ENCODE measurements at regions not wholly inside any gene's neighbourhood (a gene's known extent, or its start where the extent isn't known, plus 50 kb on each side); places are given as distances from the start of the nearest gene placed in this dataset.

DNA sequence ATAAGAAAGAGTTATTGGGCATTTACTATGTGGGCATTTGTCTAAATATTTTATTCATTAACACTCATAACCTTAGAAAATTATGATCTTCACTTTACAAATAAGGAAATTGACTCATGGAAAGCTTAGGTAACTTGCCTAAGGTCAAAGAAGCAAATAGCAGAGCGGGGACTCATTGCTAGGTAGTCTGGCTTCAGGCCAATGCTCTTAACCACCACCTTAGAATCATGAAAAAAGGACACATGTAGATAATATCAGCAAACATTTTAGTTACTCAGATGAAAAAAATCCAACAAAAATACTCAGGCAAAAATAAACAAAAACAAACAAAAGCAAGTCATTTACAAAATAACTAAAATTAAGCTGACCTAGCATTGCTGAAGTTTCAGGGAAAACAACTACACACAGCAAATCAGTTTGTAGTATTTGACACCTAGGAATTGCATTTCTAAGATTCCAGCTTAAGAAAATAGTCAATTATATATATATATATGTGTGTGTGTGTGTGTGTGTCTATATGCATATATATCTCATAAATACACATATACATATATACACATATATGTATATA is 166.0 kb downstream of the HMHB1 start:
- no peak overlapping the region for H3K9ac ChIP-seq (ENCODE audit: low read length)
- no peaks in the 10 kb centered on the region for H3K27me3 ChIP-seq (ENCODE audit: insufficient read depth, low read depth, low read length)
- no peaks in the 10 kb centered on the region for H3K36me3 ChIP-seq (ENCODE audit: insufficient read depth, low read length)
- no peaks in the 10 kb centered on the region for H3K9me2 ChIP-seq (ENCODE audit: insufficient read depth, low read length)
- no peak for TF ChIP-seq EZH2 (IDR thresholded peaks at IDR 0.05; ENCODE audit: borderline replicate concordance, insufficient read depth, low read length, poor library complexity, severe bottlenecking)
- H3K9me3 ChIP-seq (ENCODE audit: low read length): no peaks in the 10 kb centered on the region
- no peak overlapping the region for H3K4me2 ChIP-seq (ENCODE audit: low read length)
- no peaks in the 10 kb centered on the region for H3F3A ChIP-seq (ENCODE audit: insufficient read depth, low read length, poor library complexity, severe bottlenecking)
- no peak overlapping the region for H3K4me3 ChIP-seq (ENCODE audit: low read length)
- no peak overlapping the region for H3K27ac ChIP-seq (ENCODE audit: low read length)
- H3K79me2 ChIP-seq (replicated peaks; ENCODE audit: insufficient read depth, low read length): no peaks in the 10 kb centered on the region
- H2AFZ ChIP-seq (ENCODE audit: low read depth, low read length): no peak overlapping the region
- no peaks in the 10 kb centered on the region for H4K20me1 ChIP-seq (ENCODE audit: insufficient read depth)

DNA sequence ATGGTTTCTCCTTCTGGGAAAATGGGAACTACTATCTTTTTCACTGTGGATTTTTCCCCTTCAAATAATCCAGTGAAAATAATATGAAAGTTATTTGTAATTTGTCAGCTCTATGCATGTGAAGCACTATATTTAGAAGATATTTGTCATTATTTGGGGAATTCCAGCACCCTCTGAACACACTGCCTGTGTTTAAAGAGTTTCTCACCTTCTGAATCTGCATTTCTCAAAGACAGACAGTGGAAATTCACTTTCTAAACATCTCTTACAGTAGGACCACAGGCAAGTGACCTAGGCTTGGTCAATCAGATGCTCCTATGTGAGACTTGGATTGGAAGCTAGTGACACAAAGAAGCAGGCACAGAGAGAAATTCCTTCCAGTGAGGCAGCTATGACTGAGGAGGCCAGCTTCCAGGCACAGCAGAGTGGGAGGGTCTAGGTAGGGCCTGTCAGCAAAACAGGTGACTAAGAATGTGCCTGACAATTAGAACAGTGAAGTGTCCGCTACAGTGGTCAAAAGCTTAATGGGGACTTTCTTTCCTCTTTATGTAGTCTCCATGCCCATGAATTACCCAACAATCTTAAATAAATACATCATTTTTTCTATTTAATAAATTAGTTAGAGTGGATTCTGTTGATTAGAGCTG is 167.2 kb downstream of the HMHB1 start:
- Histone ChIP-seq H3K4me3 (ENCODE audit: low read length) (no peak overlapping the region), H3K9me2 (ENCODE audit: insufficient read depth, low read length) (no peaks in the 10 kb centered on the region), H3K9me3 (ENCODE audit: low read length) (no peaks in the 10 kb centered on the region), H3K36me3 (ENCODE audit: insufficient read depth, low read length) (no peaks in the 10 kb centered on the region), H3K27me3 (ENCODE audit: insufficient read depth, low read depth, low read length) (no peaks in the 10 kb centered on the region), H4K20me1 (ENCODE audit: insufficient read depth) (no peaks in the 10 kb centered on the region), H3K27ac (ENCODE audit: low read length) (no peak overlapping the region), H3F3A (ENCODE audit: insufficient read depth, low read length, poor library complexity, severe bottlenecking) (no peaks in the 10 kb centered on the region), H3K9ac (ENCODE audit: low read length) (no peak overlapping the region), H3K79me2 (replicated peaks; ENCODE audit: insufficient read depth, low read length) (no peaks in the 10 kb centered on the region), H2AFZ (ENCODE audit: low read depth, low read length) (no peak overlapping the region), H3K4me2 (ENCODE audit: low read length) (no peak overlapping the region)
- no peak for TF ChIP-seq EP300 (conservative IDR thresholded peaks at IDR 0.05; ENCODE audit: poor library complexity, severe bottlenecking)
- TF ChIP-seq MXI1 (conservative IDR thresholded peaks at IDR 0.05; ENCODE audit: poor library complexity, severe bottlenecking): no peak
- no peak for TF ChIP-seq CTCF (IDR thresholded peaks at IDR 0.05; ENCODE audit: poor library complexity, severe bottlenecking)
- TF ChIP-seq REST (IDR thresholded peaks at IDR 0.05; ENCODE audit: borderline replicate concordance): no peak
- no peak for TF ChIP-seq RAD21 (conservative IDR thresholded peaks at IDR 0.05)
- TF ChIP-seq TAF1 (IDR thresholded peaks at IDR 0.05; ENCODE audit: low read depth): no peak

DNA sequence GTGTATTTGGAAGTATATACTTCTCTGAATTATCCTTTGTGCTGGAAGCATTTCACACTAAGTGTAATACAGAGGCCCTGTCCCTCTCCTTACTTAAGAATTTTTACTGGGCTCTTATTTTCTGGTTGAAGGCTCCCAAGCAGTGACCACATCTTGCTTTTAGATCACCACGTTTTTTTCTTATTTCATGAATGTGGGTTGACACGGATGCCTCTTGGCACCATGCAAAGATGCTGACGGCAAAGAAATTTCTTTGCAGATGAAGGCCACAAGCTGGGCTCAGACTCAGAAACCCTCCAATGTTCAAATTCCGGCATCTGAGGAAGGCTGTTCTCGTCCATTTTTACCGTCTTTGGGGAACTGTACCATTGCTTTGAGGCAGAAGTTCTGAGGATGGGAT is 168.5 kb downstream of the HMHB1 start:
- Histone ChIP-seq H3K9ac (ENCODE audit: low read length) (no peak overlapping the region), H4K20me1 (ENCODE audit: insufficient read depth) (no peaks in the 10 kb centered on the region), H3K9me3 (ENCODE audit: low read length) (no peaks in the 10 kb centered on the region), H3K4me2 (ENCODE audit: low read length) (no peak overlapping the region), H3K79me2 (replicated peaks; ENCODE audit: insufficient read depth, low read length) (no peaks in the 10 kb centered on the region), H3K27me3 (ENCODE audit: insufficient read depth, low read depth, low read length) (no peaks in the 10 kb centered on the region), H2AFZ (ENCODE audit: low read depth, low read length) (no peak overlapping the region), H3K9me2 (ENCODE audit: insufficient read depth, low read length) (no peaks in the 10 kb centered on the region), H3K27ac (ENCODE audit: low read length) (no peak overlapping the region), H3K36me3 (ENCODE audit: insufficient read depth, low read length) (no peaks in the 10 kb centered on the region), H3K4me3 (ENCODE audit: low read length) (no peak overlapping the region), H3F3A (ENCODE audit: insufficient read depth, low read length, poor library complexity, severe bottlenecking) (no peaks in the 10 kb centered on the region)
- TF ChIP-seq MXI1 (conservative IDR thresholded peaks at IDR 0.05; ENCODE audit: poor library complexity, severe bottlenecking) (no peak), CTCF (IDR thresholded peaks at IDR 0.05; ENCODE audit: poor library complexity, severe bottlenecking) (no peak), REST (IDR thresholded peaks at IDR 0.05; ENCODE audit: borderline replicate concordance) (no peak), EZH2 (IDR thresholded peaks at IDR 0.05; ENCODE audit: borderline replicate concordance, insufficient read depth, low read length, poor library complexity, severe bottlenecking) (no peak), TAF1 (IDR thresholded peaks at IDR 0.05; ENCODE audit: low read depth) (no peak), SMC3 (conservative IDR thresholded peaks at IDR 0.05; ENCODE audit: poor library complexity) (no peak), RAD21 (conservative IDR thresholded peaks at IDR 0.05) (no peak), EP300 (conservative IDR thresholded peaks at IDR 0.05; ENCODE audit: poor library complexity, severe bottlenecking) (no peak), POLR2AphosphoS5 (IDR thresholded peaks at IDR 0.05) (no peak)

Data from neural cell (in vitro differentiated cells).